ENCODE measurements at regions not wholly inside any gene's neighbourhood (a gene's known extent, or its start where the extent isn't known, plus 50 kb on each side); places are given as distances from the start of the nearest gene placed in this dataset.

DNA sequence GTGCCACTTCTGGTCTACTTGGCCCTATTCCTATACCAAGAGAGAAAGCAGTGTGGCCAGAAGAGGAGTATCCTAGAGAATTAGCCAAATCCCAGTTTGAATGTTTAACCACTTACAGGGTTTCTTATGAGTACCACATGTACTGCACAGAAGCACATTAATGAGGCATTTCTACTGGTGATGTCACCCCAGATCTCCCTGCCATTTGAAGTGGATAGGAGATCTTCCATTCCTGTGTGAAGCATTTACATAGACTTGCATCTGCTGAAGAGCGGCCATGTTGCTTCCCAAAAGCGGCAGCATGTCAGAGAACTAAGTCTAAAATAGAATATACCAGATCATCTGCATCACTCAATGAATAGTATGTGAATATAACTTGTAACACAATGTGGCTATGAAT, 108.4 kb upstream of the TUSC7 start:
- H3K4me1 Mint-ChIP-seq = no peaks in the 10 kb centered on the region

DNA sequence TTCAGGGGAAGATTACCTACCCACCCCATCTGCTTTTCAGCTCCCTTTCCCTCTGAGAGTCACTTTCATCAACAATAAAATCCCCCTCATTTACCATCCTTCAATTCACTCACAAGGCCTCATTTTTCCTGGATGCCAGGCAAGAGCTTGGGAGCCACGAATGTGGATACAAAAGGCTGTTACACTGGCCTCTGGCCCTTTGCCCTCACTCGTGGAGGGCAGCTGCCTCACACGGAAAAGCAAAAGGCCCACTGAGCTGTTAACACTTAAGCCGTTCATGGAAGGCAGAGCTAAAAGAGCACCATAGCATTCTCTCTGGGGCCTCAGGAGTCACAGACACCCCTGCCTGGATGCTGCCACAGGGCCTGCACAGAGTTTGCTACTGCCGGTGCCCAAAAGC, 102.4 kb upstream of the TUSC7 start:
- no peaks in the 10 kb centered on the region for H3K4me1 Mint-ChIP-seq
- H3K27me3 Mint-ChIP-seq = peaks cover 4% of the 10 kb centered on the region
- no peaks in the 10 kb centered on the region for H3K36me3 Mint-ChIP-seq
- no peak overlapping the region for H3K4me3 Mint-ChIP-seq
- no peak overlapping the region for H3K27ac Mint-ChIP-seq
- peaks cover 2 to 5% (median 4%) of the 10 kb centered on the region in 3 donors for H3K9me3 Mint-ChIP-seq

More for the DNA sequence above, 108.4 kb upstream of the TUSC7 start:
- Mint-ChIP-seq H3K27ac (no peak overlapping the region), H3K27me3 (peaks cover 4% of the 10 kb centered on the region), H3K4me3 (no peak overlapping the region), H3K36me3 (no peaks in the 10 kb centered on the region), H3K9me3 (peaks cover 2 to 5% (median 4%) of the 10 kb centered on the region in 3 donors)

DNA sequence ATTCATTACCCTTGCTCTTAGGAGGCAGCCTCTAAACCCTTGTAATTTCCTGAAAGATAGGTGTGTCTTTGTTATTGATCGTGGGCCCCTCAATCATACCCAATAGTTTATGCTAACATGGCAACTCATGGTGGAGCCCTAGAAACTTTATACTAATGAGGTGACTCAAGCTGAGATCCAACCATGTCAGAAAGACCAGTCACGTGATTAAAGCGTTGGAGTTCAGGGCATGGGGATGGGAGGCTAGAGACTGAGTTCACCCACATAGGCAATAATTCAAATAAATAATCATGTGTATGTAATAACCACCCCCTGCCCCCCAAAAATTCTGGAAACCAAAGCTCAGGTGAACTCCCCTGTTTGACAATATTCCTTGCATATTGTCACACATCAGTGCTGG, 99.5 kb upstream of the TUSC7 start:
- H3K4me1 Mint-ChIP-seq = no peaks in the 10 kb centered on the region
- H3K27me3 Mint-ChIP-seq = no peaks in the 10 kb centered on the region
- no peak overlapping the region for H3K27ac Mint-ChIP-seq
- no peaks in the 10 kb centered on the region for H3K36me3 Mint-ChIP-seq
- no peaks in the 10 kb centered on the region for H3K9me3 Mint-ChIP-seq
- no peak overlapping the region for H3K4me3 Mint-ChIP-seq

DNA sequence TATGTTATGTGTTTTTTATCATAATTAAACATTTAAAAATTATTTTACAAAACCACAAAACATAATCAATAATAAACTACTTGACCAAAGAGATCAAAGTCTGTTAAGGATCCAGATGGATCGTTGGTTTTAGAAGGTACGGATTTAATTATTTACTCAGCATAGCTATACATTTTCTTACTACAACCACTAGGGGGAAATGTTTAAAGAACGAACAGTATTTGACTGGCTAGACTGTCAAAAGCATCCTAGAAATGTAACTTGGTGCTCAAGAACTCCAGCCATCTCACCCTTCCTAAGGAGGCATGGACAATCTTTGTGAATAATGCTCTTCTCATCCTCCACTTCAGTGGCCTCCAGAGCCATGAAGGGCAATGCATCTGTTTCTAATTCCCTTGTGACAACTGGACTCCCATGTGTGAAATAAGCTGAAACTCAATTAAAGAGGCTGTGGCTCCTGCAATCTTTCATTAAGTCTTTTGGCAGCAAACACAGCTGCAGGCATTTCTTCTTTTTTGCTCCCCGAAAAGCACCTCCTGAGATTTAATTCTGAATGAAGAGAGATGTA, 94.7 kb upstream of the TUSC7 start:
- Mint-ChIP-seq H3K4me3 (no peak overlapping the region), H3K27me3 (no peaks in the 10 kb centered on the region), H3K36me3 (no peaks in the 10 kb centered on the region), H3K9me3 (peaks cover 0 to 2% (median 0%) of the 10 kb centered on the region in 3 donors), H3K4me1 (no peaks in the 10 kb centered on the region), H3K27ac (peak overlapping the region in 1 of 3 donors; percentile 31)

DNA sequence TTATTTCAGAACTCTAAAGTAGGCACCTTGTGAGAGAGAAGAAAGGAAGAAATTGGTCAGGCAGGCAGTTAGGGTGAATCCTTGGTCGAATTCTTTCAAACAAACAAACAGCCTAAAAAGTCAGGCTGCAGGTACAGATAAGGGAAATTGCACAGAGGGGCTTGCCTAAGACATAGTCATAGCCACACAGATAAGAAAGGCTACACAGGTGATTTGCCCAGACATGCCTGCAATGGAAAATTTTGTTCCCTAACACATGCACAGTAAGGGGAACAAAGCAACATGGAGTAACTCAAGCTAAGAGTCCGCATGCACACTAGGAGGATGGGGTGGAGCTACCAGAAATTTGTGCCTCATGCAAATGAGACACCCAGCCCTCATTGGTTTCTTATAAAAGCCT, 91.4 kb upstream of the TUSC7 start:
- H3K36me3 Mint-ChIP-seq = no peaks in the 10 kb centered on the region
- H3K27ac Mint-ChIP-seq = no peak overlapping the region
- no peak overlapping the region for H3K4me3 Mint-ChIP-seq
- no peaks in the 10 kb centered on the region for H3K27me3 Mint-ChIP-seq
- peaks cover 0 to 5% (median 5%) of the 10 kb centered on the region in 3 donors for H3K9me3 Mint-ChIP-seq
- no peaks in the 10 kb centered on the region for H3K4me1 Mint-ChIP-seq

DNA sequence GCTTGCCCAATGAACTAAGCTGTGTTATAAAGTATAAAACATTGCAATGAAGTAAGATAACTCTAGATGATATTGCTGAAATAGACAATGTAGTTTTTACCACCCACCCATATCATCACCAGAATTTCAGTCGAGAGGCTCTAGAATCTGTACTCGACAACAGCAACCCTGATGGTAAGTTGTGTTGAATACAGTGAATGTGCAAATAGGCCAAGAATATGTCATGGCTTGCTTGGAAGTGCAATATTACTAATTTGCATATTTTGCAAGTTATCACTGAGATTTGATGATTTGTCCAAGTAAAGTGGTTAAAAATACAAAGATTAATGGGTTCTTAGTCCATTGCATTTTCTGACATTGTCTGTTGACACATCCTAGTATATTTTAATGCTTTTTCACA, 90.6 kb upstream of the TUSC7 start:
- Mint-ChIP-seq H3K4me1 (no peaks in the 10 kb centered on the region), H3K36me3 (no peaks in the 10 kb centered on the region), H3K27ac (no peak overlapping the region), H3K27me3 (no peaks in the 10 kb centered on the region), H3K4me3 (no peak overlapping the region), H3K9me3 (peaks cover 0 to 7% (median 5%) of the 10 kb centered on the region in 3 donors)

DNA sequence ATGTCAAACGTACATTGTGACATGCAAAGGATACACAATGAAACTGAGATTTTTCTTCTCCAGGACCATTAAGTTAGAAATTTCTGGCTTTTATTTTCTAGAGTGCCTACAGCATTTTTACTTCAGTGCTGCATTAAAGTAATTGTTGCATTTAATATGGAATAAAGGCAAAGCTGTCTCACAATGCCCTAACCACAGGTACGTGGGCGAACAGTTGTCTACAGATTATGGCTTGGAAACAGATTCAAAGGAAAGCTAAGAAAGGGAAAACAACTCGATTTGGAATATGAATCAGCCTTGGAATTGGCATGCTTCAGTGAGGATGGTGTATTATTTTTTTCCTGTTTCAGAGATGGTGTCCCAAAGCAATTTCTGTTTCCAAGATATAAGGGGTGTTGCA, 79.1 kb upstream of the TUSC7 start:
- H3K36me3 Mint-ChIP-seq = no peaks in the 10 kb centered on the region
- H3K27me3 Mint-ChIP-seq = no peaks in the 10 kb centered on the region
- peaks cover 2 to 16% (median 14%) of the 10 kb centered on the region in 3 donors for H3K9me3 Mint-ChIP-seq
- no peak overlapping the region for H3K27ac Mint-ChIP-seq
- H3K4me1 Mint-ChIP-seq = no peaks in the 10 kb centered on the region
- H3K4me3 Mint-ChIP-seq = no peak overlapping the region

DNA sequence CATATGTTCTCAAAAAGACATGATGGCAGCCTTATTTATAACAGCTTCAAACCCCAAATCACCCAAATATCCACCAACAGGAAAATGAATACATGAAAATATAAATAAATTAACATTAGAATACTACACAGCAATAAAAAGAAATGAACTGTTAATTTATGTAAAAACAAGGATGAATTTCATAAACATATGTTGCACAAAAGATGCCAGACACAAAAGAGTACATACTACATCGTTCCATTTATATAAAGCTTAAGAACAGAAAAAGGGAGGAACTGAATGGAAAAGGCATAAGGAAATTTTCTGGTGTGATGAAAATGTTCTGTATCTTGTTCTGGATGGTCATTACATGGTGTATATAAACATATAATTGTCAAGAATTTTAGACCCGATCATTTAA, 69.9 kb upstream of the TUSC7 start:
- no peak overlapping the region for H3K4me3 Mint-ChIP-seq
- H3K27ac Mint-ChIP-seq = no peak overlapping the region
- no peaks in the 10 kb centered on the region for H3K4me1 Mint-ChIP-seq
- H3K36me3 Mint-ChIP-seq = peaks cover 3% of the 10 kb centered on the region
- no peaks in the 10 kb centered on the region for H3K27me3 Mint-ChIP-seq
- peaks cover 0 to 7% (median 0%) of the 10 kb centered on the region in 3 donors for H3K9me3 Mint-ChIP-seq

DNA sequence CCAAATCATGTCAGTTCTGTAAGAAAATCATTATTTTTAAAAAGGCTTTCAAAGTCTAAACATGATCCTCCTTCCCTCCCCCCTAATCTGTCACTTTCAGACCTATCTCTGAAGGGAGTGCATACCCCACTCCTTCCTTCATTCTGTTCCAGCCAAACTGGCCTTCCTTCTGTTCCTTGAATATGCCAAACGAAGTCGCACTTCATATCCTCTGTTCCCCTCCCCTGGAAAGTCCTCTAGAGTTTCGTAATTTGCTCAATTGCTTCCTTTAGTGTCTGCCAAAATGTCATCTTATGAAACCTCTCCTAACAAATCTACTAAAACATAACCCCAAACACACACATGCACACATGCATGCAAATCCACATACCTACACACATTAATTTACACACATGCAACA, 69.5 kb upstream of the TUSC7 start:
- H3K27ac Mint-ChIP-seq = no peak overlapping the region
- H3K36me3 Mint-ChIP-seq = peaks cover 3% of the 10 kb centered on the region
- no peaks in the 10 kb centered on the region for H3K4me1 Mint-ChIP-seq
- no peaks in the 10 kb centered on the region for H3K27me3 Mint-ChIP-seq
- H3K9me3 Mint-ChIP-seq = peaks cover 0 to 7% (median 0%) of the 10 kb centered on the region in 3 donors
- no peak overlapping the region for H3K4me3 Mint-ChIP-seq

DNA sequence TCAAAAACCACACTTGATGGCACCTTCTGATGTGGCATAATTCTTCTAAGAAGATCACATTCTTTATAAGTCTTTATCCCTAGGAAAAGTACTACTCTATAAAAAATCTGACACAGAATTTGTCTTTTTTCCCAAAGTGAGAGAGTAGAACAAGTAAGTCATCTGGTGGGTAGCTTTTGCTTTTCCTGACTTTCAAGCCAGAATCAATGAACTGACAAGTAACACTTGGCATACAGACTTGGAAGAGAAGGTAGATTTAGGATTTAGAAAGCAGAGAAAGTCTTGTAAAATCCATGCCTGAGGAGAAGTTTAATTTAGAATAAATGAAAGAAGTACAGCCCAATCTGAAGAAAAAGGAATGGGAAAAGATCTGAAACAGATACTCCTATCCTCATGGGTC, 66.6 kb upstream of the TUSC7 start:
- H3K9me3 Mint-ChIP-seq = peaks cover 0 to 5% (median 0%) of the 10 kb centered on the region in 3 donors
- no peaks in the 10 kb centered on the region for H3K27me3 Mint-ChIP-seq
- peaks cover 2% of the 10 kb centered on the region for H3K36me3 Mint-ChIP-seq
- H3K27ac Mint-ChIP-seq = no peak overlapping the region
- no peak overlapping the region for H3K4me3 Mint-ChIP-seq
- H3K4me1 Mint-ChIP-seq = no peaks in the 10 kb centered on the region

DNA sequence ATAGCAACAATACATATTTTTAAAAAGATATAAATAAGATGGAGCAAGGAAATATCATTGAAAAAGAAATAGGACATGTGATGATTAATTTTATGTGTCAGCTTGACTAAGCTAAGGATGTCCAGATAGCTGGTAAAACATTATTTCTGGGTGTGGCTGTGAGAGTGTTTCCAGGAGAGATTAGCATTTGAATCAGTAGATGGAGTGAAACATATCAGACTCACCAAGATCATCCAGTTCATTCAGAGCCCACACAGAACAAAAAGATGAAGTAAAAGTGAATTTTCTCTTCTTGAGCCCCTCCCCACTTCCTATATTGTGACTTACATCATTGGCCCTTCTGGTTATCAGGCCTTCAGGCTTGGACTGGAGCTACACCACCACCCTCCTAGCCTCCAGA, 61.6 kb upstream of the TUSC7 start:
- Mint-ChIP-seq H3K4me1 (no peaks in the 10 kb centered on the region), H3K27ac (no peak overlapping the region), H3K36me3 (no peaks in the 10 kb centered on the region), H3K9me3 (peaks cover 0 to 3% (median 2%) of the 10 kb centered on the region in 3 donors), H3K4me3 (no peak overlapping the region), H3K27me3 (no peaks in the 10 kb centered on the region)
